ENCODE measurements at regions not wholly inside any gene's neighbourhood (a gene's known extent, or its start where the extent isn't known, plus 50 kb on each side); places are given as distances from the start of the nearest gene placed in this dataset.
"Not testable (repeated sequence)": the region's sequence is repeated elsewhere in the genome, so short reads cannot be mapped to it uniquely, and the experiment has no call there.

GRCh38 chr21:32955311-32956060, 70.2 kb upstream of the OLIG2 start:
- DNase-seq (ENCODE audit: low spot score) = no peak
- peaks cover 57% of the 10 kb centered on the region for H3K27me3 Mint-ChIP-seq (ENCODE audit: low read depth)
- intact Hi-C loops (cut with micrococcal nuclease) = no loop called here
- no peak overlapping the region for H3K4me3 Mint-ChIP-seq (ENCODE audit: low read depth)
- no peak overlapping the region for H3K27ac Mint-ChIP-seq
- H3K4me1 Mint-ChIP-seq (ENCODE audit: low read depth) = no peaks in the 10 kb centered on the region
- no peaks in the 10 kb centered on the region for H3K36me3 Mint-ChIP-seq (ENCODE audit: low read depth)
- no peaks in the 10 kb centered on the region for H3K9me3 Mint-ChIP-seq

DNA sequence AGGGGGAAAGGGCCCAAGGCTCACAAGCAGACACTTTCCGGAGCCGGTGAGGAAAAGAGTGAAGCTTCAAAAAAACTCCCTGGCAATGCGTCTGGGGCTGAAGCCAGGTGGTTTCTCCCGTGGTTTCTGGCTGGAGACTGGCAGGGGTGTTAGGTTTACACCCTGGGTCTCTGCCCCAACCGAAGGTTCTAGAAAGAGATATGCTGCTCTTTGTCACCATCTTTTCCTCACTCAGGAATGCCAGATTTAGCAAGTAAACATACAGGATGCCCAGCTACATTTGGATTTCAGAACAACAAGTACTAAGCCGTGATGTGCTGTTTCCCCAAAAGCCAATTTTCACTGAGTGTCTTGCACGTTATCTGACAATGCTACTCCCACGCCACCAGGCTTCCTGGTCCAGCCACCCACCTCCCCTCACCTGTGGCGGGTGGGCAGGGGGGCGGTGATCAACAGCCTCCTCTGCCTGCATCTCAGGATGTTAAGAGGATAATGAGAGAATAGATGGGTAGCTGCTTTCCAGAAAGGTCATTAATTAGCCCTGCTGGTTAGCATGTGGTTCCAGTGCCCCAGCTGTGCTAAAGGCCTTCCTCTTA, 69.6 kb upstream of the OLIG2 start:
- Mint-ChIP-seq H3K4me3 (ENCODE audit: low read depth) (no peak overlapping the region), H3K27ac (no peak overlapping the region), H3K36me3 (ENCODE audit: low read depth) (no peaks in the 10 kb centered on the region), H3K27me3 (ENCODE audit: low read depth) (peaks cover 61% of the 10 kb centered on the region), H3K9me3 (no peaks in the 10 kb centered on the region), H3K4me1 (ENCODE audit: low read depth) (no peaks in the 10 kb centered on the region)
- intact Hi-C loops (cut with micrococcal nuclease) = no loop called here
- no peak for DNase-seq (ENCODE audit: low spot score)

- Mint-ChIP-seq H3K36me3 (ENCODE audit: low read depth) (no peaks in the 10 kb centered on the region), H3K9me3 (no peaks in the 10 kb centered on the region)
Observed at GRCh38 chr21:32957545-32957944, 68.2 kb upstream of the OLIG2 start.

DNA sequence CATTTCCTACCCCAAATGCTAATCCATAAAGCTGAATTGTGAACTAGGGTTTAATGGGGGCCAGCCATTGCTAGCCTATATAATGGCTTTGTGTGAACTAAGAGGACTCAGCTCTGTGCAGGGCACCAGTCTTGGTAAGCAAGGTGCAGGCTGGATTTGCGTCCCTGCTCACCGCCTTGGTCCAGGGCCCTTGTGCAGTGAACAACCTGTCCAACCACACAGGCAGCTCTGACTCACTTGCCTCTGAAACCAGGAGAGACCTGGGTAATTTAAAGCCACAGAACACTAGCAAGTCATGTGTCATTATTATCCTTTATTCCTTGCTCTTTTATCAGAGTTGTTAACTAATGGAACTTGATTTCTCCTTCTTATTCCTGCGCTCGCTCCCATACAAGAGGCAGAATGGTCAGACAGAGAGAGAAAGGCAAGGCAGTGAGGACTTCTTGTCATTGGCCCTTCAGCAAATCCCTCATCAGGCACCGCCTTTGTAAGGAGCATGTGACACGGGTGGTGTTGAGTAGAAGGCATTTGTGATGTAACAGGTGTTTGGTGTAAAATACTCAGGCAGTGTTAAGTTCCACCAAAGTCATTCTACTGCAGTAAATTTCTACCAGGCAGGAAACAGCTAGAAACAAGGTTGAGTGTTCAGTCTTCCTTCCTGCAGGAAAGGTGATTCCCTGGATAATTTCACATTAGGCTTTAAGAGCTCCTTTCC, 67.3 kb upstream of the OLIG2 start:
- Mint-ChIP-seq H3K4me1 (ENCODE audit: low read depth) (no peaks in the 10 kb centered on the region), H3K27ac (no peak overlapping the region), H3K9me3 (no peaks in the 10 kb centered on the region), H3K4me3 (ENCODE audit: low read depth) (no peak overlapping the region), H3K36me3 (ENCODE audit: low read depth) (no peaks in the 10 kb centered on the region), H3K27me3 (ENCODE audit: low read depth) (peaks cover 53% of the 10 kb centered on the region)
- DNase-seq (ENCODE audit: low spot score) = no peak
- intact Hi-C loops (cut with micrococcal nuclease) = no loop called here

More at GRCh38 chr21:32957545-32957944, 68.2 kb upstream of the OLIG2 start:
- intact Hi-C loops (cut with micrococcal nuclease) = no loop called here
- Mint-ChIP-seq H3K27me3 (ENCODE audit: low read depth) (peaks cover 57% of the 10 kb centered on the region), H3K4me3 (ENCODE audit: low read depth) (no peak overlapping the region), H3K27ac (no peak overlapping the region), H3K4me1 (ENCODE audit: low read depth) (no peaks in the 10 kb centered on the region)
- no peak for DNase-seq (ENCODE audit: low spot score)

DNA sequence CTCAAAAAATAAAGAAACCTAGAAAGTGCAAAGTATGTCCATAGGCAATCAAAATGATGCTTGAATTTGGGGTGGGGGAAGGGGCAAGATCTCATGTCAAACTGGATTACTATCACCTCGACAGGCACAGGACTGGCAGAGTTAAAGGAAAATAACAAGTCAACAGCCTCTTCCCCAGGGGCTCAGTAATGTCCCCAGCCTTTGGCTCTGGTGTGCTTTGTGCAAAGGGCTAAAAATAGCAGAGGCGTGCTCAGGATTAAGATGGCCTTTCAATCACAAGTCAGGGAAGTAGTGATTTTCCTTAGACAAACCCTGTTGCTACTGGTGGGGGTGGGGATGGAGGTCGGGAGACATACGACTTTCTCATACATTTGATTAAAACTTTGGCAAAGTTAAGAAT, 63.5 kb upstream of the OLIG2 start:
- Mint-ChIP-seq H3K4me3 (ENCODE audit: low read depth) (no peak overlapping the region), H3K4me1 (ENCODE audit: low read depth) (no peaks in the 10 kb centered on the region), H3K36me3 (ENCODE audit: low read depth) (no peaks in the 10 kb centered on the region), H3K9me3 (no peaks in the 10 kb centered on the region), H3K27ac (no peak overlapping the region), H3K27me3 (ENCODE audit: low read depth) (peaks cover 45% of the 10 kb centered on the region)
- intact Hi-C loops (cut with micrococcal nuclease) = no loop called here
- no peak for DNase-seq (ENCODE audit: low spot score)

DNA sequence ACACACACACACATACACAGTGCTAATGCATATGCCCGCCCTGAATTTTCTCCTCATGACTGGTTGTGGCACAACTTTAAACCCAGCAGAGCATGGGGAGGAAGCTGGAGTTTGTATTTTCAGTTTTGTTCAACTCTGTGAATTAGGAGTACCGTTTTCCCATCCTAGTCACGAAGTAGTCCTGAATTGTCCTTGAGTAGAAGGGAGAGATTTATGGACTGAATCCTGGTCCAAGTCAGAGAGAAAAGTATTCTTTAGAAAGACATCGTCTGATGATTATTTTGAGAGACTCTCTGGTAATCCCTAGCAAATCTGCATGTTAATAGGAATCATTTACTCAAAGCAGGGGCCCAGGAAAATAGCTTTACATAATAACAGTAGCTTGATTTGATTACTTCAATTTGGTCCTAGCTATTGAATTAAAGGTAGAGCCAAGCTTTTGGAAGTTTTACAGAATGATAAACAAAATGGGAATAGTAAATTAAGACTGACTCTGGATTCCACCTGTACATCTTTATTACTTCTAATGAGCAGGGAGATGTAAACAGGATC, 60.5 kb upstream of the OLIG2 start:
- H3K4me1 Mint-ChIP-seq (ENCODE audit: low read depth) = no peaks in the 10 kb centered on the region
- intact Hi-C loops (cut with micrococcal nuclease) = no loop called here

DNA sequence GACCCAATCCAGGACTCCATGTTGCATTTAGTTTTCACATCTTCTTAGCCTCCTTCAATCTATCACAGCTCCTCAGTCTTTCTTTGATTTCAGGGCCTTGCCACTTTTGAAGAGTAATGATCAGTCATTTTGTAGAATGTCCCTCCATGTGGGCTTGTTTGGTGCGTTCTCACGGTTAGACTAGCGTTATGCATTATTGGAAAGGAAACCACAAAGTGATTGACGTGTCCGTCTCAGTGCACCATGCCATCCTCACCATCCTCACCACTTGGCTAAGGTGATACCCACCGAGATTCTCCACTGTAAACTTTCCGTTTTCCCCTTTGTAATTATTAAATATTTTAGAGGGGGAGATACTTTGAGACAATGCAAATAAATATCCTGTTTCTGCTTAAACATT, 59.6 kb upstream of the OLIG2 start:
- H3K9me3 Mint-ChIP-seq = no peaks in the 10 kb centered on the region
- intact Hi-C loops (cut with micrococcal nuclease) = no loop called here
- no peak for DNase-seq (ENCODE audit: low spot score)
- no peaks in the 10 kb centered on the region for H3K4me1 Mint-ChIP-seq (ENCODE audit: low read depth)
- H3K27me3 Mint-ChIP-seq (ENCODE audit: low read depth) = peaks cover 26% of the 10 kb centered on the region
- no peak overlapping the region for H3K4me3 Mint-ChIP-seq (ENCODE audit: low read depth)
- H3K27ac Mint-ChIP-seq = no peak overlapping the region
- no peaks in the 10 kb centered on the region for H3K36me3 Mint-ChIP-seq (ENCODE audit: low read depth)

More for the DNA sequence above, 60.5 kb upstream of the OLIG2 start:
- no peak overlapping the region for H3K27ac Mint-ChIP-seq
- no peaks in the 10 kb centered on the region for H3K36me3 Mint-ChIP-seq (ENCODE audit: low read depth)
- no peak overlapping the region for H3K4me3 Mint-ChIP-seq (ENCODE audit: low read depth)
- no peak for DNase-seq (ENCODE audit: low spot score)
- peaks cover 31% of the 10 kb centered on the region for H3K27me3 Mint-ChIP-seq (ENCODE audit: low read depth)
- H3K9me3 Mint-ChIP-seq = no peaks in the 10 kb centered on the region

DNA sequence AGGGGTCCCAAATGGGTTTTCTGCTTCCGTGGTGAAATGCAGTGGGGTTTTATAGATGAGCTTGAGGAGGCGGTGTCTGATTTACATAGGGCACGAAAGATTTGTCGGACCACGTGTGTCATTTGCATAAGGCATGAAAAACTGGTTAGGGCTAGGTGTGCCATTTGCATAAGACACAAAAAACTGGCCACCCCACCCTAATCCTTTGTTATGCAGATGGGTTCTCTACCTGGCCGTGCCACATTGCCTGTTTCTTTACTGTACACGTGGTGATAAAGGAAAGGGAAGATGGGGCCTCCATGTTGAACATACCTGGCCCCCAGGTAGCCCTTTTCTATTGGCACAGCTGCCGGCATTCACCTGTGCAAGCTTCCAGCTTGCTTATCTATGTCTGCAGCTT, 57.6 kb upstream of the OLIG2 start:
- not testable (repeated sequence) for H3K36me3 Mint-ChIP-seq (ENCODE audit: low read depth); H3K4me1 Mint-ChIP-seq (ENCODE audit: low read depth)

DNA sequence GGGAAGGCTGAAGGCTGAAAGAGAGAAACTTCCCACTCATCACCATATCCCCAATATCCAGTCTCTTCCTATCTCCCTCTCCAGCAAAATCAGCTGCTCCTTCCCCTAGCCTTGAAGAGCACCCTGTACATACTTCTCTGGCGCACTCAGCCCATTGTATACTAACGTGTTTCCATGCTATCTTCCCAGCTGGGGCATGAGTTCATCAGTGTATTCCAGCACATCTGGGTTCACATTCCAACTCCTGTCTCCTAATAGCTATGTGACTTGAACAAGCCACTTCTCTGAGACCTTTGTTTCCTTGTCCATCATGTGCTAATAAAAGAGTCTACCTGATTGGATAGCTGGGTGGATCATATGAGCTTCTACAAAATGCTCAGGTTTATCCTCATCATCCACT, 51.1 kb upstream of the OLIG2 start:
- Mint-ChIP-seq H3K27me3 (ENCODE audit: low read depth) (peaks cover 16% of the 10 kb centered on the region), H3K27ac (no peak overlapping the region), H3K9me3 (no peaks in the 10 kb centered on the region), H3K4me3 (ENCODE audit: low read depth) (no peak overlapping the region), H3K36me3 (ENCODE audit: low read depth) (no peaks in the 10 kb centered on the region), H3K4me1 (ENCODE audit: low read depth) (no peaks in the 10 kb centered on the region)
- DNase-seq (ENCODE audit: low spot score) = no peak
- intact Hi-C loops (cut with micrococcal nuclease) = no loop called here

More for the DNA sequence above, 57.6 kb upstream of the OLIG2 start:
- intact Hi-C loops (cut with micrococcal nuclease); H3K27ac Mint-ChIP-seq; H3K4me3 Mint-ChIP-seq (ENCODE audit: low read depth); DNase-seq (ENCODE audit: low spot score); H3K9me3 Mint-ChIP-seq: not testable (repeated sequence)
- H3K27me3 Mint-ChIP-seq (ENCODE audit: low read depth) = peaks cover 24% of the 10 kb centered on the region

DNA sequence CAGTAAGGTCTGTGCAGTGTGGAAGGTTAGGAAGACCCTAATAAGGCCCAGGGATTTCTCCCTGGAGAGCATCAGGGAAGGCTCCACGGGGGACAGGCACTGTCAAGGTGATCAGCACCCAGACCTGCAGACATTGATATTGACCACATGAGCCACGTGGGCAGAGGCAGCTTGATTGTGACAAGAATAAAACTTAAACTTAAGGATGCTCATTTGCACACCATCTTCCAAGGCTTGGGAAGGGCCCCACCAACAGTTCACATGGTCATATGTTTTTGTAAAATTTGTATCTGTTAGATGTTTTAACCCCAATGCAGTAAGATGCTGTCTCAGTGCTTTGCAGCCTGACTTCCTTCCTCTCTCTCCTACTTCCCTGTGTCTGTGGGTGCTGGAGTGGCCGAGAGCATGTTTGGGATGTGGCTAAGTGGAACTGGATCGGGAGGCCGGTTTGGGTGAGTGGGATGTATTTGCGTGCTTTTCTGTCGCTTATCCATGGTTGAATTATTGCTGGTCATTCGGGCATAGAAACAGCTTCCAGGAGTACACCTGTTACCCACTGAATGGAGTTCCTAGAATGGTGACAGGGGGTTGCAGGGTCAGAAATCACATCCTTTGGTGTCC, 49.8 kb upstream of the OLIG2 start:
- intact Hi-C loops (cut with micrococcal nuclease) = no loop called here
- DNase-seq (ENCODE audit: low spot score) = no peak
- Mint-ChIP-seq H3K36me3 (ENCODE audit: low read depth) (no peaks in the 10 kb centered on the region), H3K9me3 (no peaks in the 10 kb centered on the region), H3K27ac (no peak overlapping the region), H3K27me3 (ENCODE audit: low read depth) (peaks cover 21% of the 10 kb centered on the region), H3K4me3 (ENCODE audit: low read depth) (no peak overlapping the region), H3K4me1 (ENCODE audit: low read depth) (no peaks in the 10 kb centered on the region)
